Heart left ventricle (tissue), 13 donors: ENCODE measurements at regions not wholly inside any gene's neighbourhood (a gene's known extent, or its start where the extent isn't known, plus 50 kb on each side); places are given as distances from the start of the nearest gene placed in this dataset.

ENCODE experiments used
- POLR2A ChIP-seq, 2 donors: fragments of 450-650 bp; IDR thresholded peaks; one replicate each; pipeline ENCODE4 v1.6.1; 2017; ENCODE audit warnings: antibody characterized with exemption in 2 of 2, mild to moderate bottlenecking in 2 of 2, moderate library complexity in 2 of 2
- TF ChIP-seq, protein P1 (sequence below), 12 donors: fragments of 200-600 bp; sonication (generic) in 4 of 12; IDR thresholded peaks; one replicate each; pipeline versions ENCODE4 v1.5.0 to v1.8.0; 2018 to 2022; ENCODE audit warnings: antibody characterized with exemption in 12 of 12, mild to moderate bottlenecking in 5 of 12
- donor health status: ischemic (EF 13 %, LVEDD 7.1; RV severe dilation, severe dysfunction).
- donor health status: DM: no; HTN: yes; CAD: no.
- donor health status: DM: no; HTN: no; CAD: no.
- donor health status: ischemic (EF 25% LVEDD 6.9; RV normal size, moderate dysfunction).
- donor health status: ischemic (EF 25% LVEDD 5.7; RV mildly dilated, moderate dysfunction).
- donor health status: ischemic (EF 35%, LVEDD 5.7; RV mildly dilated, moderate dysfunction).
- donor health status: nonischemic (EF 11% LVEDD 7.7; RV severe dilation, severe dysfunction).
- donor health status: DM: yes; HTN: yes; CAD: no.
- donor health status: PGD.
- donor health status: ischemic (EF 29% LVEDD 5.4; RV normal size, mild dysfunction).
- donor health status: nonischemic (EF 23%, LVEDD 6.1; RV moderate dilation, normal function).

DNA sequence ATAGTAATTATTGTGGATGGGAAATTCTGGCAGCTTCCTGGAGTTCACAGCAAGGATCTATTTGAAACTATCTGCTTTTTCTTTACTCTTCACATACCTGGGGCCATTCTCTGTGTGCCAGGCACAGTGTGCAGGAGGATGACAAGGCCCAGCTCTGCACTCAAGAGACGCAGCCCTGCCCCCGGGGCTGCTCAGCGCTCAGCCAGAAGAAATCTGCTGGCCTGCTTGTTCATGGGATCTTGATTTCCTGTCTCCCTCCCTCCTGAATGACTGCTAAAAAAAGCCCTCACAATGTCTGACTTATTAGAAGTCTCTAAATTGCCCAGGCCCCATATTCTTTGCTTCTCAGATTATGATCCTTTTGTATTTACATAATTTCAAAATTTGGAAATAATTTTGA, 210.9 kb downstream of the DCDC2C start:
- TF ChIP-seq, protein P1, sequence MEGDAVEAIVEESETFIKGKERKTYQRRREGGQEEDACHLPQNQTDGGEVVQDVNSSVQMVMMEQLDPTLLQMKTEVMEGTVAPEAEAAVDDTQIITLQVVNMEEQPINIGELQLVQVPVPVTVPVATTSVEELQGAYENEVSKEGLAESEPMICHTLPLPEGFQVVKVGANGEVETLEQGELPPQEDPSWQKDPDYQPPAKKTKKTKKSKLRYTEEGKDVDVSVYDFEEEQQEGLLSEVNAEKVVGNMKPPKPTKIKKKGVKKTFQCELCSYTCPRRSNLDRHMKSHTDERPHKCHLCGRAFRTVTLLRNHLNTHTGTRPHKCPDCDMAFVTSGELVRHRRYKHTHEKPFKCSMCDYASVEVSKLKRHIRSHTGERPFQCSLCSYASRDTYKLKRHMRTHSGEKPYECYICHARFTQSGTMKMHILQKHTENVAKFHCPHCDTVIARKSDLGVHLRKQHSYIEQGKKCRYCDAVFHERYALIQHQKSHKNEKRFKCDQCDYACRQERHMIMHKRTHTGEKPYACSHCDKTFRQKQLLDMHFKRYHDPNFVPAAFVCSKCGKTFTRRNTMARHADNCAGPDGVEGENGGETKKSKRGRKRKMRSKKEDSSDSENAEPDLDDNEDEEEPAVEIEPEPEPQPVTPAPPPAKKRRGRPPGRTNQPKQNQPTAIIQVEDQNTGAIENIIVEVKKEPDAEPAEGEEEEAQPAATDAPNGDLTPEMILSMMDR (IDR thresholded peaks at IDR 0.05), result no peak
- no peak for TF ChIP-seq POLR2A (IDR thresholded peaks at IDR 0.05)
